ENCODE measurements at regions not wholly inside any gene's neighbourhood (a gene's known extent, or its start where the extent isn't known, plus 50 kb on each side); places are given as distances from the start of the nearest gene placed in this dataset.

DNA sequence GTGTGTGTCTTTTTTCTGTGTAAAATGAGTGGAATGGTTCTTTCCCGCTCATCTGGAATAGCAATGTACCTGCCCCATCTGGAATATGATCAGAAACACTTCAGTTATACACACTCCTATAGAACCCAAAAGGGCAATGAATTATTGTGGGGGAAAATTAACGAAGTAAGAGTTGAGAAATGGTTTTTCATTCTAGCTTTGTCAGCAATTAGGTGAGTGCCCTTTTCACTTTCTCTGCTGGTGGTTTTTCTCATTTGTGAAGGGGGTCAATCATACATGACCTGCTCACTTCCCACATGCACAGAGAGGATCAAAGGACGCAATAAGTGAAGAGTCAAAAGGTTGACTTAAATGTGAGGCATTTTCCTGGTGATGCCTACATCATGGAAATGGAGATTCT is 168.0 kb downstream of the HS3ST3B1 start:
- TF ChIP-seq, protein P1, sequence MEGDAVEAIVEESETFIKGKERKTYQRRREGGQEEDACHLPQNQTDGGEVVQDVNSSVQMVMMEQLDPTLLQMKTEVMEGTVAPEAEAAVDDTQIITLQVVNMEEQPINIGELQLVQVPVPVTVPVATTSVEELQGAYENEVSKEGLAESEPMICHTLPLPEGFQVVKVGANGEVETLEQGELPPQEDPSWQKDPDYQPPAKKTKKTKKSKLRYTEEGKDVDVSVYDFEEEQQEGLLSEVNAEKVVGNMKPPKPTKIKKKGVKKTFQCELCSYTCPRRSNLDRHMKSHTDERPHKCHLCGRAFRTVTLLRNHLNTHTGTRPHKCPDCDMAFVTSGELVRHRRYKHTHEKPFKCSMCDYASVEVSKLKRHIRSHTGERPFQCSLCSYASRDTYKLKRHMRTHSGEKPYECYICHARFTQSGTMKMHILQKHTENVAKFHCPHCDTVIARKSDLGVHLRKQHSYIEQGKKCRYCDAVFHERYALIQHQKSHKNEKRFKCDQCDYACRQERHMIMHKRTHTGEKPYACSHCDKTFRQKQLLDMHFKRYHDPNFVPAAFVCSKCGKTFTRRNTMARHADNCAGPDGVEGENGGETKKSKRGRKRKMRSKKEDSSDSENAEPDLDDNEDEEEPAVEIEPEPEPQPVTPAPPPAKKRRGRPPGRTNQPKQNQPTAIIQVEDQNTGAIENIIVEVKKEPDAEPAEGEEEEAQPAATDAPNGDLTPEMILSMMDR (IDR thresholded peaks at IDR 0.05; ENCODE audit: poor library complexity, severe bottlenecking): no peak
- TF ChIP-seq SMC3 (conservative IDR thresholded peaks at IDR 0.05; ENCODE audit: poor library complexity) (no peak), RAD21 (conservative IDR thresholded peaks at IDR 0.05) (no peak), POLR2AphosphoS5 (IDR thresholded peaks at IDR 0.05) (no peak), EZH2 (IDR thresholded peaks at IDR 0.05; ENCODE audit: borderline replicate concordance, insufficient read depth, low read length, poor library complexity, severe bottlenecking) (no peak), EP300 (conservative IDR thresholded peaks at IDR 0.05; ENCODE audit: poor library complexity, severe bottlenecking) (no peak), MXI1 (conservative IDR thresholded peaks at IDR 0.05; ENCODE audit: poor library complexity, severe bottlenecking) (no peak)
- TF ChIP-seq, protein P2, sequence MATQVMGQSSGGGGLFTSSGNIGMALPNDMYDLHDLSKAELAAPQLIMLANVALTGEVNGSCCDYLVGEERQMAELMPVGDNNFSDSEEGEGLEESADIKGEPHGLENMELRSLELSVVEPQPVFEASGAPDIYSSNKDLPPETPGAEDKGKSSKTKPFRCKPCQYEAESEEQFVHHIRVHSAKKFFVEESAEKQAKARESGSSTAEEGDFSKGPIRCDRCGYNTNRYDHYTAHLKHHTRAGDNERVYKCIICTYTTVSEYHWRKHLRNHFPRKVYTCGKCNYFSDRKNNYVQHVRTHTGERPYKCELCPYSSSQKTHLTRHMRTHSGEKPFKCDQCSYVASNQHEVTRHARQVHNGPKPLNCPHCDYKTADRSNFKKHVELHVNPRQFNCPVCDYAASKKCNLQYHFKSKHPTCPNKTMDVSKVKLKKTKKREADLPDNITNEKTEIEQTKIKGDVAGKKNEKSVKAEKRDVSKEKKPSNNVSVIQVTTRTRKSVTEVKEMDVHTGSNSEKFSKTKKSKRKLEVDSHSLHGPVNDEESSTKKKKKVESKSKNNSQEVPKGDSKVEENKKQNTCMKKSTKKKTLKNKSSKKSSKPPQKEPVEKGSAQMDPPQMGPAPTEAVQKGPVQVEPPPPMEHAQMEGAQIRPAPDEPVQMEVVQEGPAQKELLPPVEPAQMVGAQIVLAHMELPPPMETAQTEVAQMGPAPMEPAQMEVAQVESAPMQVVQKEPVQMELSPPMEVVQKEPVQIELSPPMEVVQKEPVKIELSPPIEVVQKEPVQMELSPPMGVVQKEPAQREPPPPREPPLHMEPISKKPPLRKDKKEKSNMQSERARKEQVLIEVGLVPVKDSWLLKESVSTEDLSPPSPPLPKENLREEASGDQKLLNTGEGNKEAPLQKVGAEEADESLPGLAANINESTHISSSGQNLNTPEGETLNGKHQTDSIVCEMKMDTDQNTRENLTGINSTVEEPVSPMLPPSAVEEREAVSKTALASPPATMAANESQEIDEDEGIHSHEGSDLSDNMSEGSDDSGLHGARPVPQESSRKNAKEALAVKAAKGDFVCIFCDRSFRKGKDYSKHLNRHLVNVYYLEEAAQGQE (IDR thresholded peaks at IDR 0.05; ENCODE audit: borderline replicate concordance): no peak

All from neural cell (in vitro differentiated cells).